Erythroblast (primary cell): ENCODE measurements at regions not wholly inside any gene's neighbourhood (a gene's known extent, or its start where the extent isn't known, plus 50 kb on each side); places are given as distances from the start of the nearest gene placed in this dataset.

Experiments
- DNase-seq, 2 experiments: peaks; one replicate each; lab custom pipeline; 2025; lab: John Stamatoyannopoulos, UW
- GATA1 ChIP-seq: IDR thresholded peaks from 2 replicates; pipeline ENCODE4 v1.6.1; 2011; ENCODE audit warnings: low read depth, mild to moderate bottlenecking, control low read depth, low read length, moderate library complexity
- POLR2A ChIP-seq: IDR thresholded peaks from 2 replicates; pipeline ENCODE4 v1.6.1; 2011; ENCODE audit warnings: mild to moderate bottlenecking, low read length

DNA sequence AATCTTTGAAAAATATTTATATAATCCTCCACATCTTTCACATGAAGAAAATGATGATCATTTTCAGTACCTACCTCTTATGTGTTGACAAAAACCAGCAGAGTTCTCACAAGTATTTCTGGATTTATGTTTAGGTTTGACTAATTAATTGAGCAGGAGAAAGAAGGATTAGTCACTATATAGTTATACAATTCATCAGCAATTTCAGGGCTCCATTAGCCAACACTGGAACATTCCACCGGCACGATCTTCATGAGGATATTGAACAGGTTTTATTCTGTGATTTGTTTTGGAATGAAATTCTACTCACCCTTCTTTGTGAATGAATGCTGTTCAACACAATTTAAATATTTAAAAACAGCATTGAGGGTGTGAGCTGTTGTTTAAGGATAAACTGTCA lies 163.2 kb downstream of the SEM1 start:
- DNase-seq, result no peak
- TF ChIP-seq GATA1 (no peak), POLR2A (no peak)

DNA sequence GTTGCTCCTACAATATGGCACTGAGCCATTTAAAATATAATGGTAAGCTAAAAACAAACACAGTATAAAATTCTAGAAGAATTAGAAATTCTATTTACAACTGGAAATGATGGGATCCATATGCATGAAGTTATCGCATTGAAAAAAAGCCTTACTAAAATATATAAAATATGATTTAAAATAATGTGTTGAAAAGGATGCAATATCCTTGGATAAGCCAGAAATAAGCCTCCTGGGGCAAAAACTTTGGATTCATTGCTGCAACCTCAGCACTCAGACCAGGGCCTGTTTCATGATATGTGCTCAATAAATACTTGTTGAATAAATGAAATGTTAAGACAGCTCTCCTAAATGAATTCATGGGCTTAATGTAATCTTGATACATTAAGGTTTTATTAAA lies 170.2 kb downstream of the SEM1 start:
- TF ChIP-seq GATA1 (no peak), POLR2A (no peak)
- DNase-seq, result no peak

DNA sequence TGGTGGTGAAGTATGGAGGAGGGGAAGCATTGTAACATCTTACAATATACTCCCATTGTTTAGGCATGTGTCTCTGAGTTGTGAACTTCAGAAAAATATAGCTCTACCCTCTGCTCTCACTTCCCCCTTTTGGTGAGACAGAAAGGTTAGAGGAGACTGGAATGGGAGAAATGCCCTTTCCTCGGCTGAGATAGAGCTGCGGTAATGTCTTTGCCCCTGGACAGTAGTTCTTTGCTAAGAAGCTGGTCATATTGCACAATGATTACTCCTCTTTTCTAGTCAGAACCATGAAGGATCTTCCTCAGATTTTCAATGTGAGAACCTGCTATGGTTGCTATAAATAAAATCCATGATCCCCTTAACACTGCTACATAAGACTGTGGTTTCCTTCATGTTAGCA lies 171.0 kb downstream of the SEM1 start:
- no peak for TF ChIP-seq POLR2A
- no peak for TF ChIP-seq GATA1
- DNase-seq, result no peak

DNA sequence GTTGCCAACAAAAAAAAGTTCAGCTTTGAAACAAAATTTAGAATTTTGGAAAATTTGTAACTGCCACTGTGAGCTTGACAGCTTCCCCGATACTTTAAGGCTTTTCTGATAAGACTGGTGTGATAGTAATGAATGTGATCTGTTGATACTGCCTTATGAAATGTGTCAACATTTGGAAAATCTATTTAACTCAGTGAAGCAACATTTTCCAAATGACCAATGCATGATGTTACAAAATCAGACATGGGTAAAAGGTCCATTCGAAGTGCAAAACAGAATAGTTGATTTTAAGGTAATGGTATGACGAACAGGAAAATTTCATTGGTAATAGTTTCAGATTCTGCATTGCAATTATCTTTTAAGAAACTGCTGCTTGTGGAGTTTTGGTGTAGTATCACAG lies 175.4 kb downstream of the SEM1 start:
- DNase-seq, result no peak

GRCh38 chr7:96532428-96532935 lies 177.2 kb downstream of the SEM1 start:
- DNase-seq, result no peak
- TF ChIP-seq GATA1, result no peak

More for the DNA sequence above, 175.4 kb downstream of the SEM1 start:
- TF ChIP-seq GATA1 (no peak), POLR2A (no peak)

- DNase-seq, result no peak
- TF ChIP-seq GATA1, result no peak
Measured at GRCh38 chr7:96531331-96531730, 178.3 kb downstream of the SEM1 start.

- TF ChIP-seq POLR2A (no peak), GATA1 (no peak)
- DNase-seq, result no peak
Measured at GRCh38 chr7:96530786-96531185, 178.9 kb downstream of the SEM1 start.

DNA sequence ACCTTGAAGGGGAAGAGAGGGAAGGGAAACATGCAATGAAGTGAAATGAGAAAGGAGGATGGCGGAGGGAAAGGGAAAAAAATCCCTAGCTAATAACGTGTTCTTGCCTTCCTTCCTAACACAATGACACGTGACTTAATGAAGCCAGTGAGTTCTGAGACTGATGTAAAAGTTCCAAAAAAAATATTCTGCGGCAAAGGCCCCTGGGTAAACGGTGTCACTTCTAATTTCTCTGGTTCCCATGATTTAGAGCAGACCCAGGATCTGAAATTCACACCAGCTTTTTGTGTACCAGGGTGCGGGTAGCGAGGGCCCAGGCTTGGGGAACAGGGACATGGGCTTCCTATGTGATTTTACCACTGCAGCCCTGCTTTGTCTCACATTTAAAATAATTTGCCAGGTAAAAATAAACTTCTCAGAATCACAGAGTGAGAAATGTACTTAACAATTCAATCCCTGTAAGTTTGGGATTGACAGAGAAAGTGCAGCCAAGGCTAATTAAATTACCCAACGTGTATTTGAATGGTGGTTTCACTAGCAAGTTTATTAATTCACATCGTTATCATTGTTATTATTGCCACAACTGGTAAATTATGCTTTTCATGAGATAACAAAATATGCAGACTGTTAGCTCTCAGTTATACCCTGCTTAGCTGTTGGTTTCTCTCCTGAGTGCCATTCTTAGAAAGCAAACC lies 182.4 kb downstream of the SEM1 start:
- TF ChIP-seq GATA1 (no peak), POLR2A (no peak)
- DNase-seq, result no peak

- DNase-seq, result no peak
- TF ChIP-seq POLR2A (no peak), GATA1 (no peak)
Measured at GRCh38 chr7:96526496-96526895, 183.2 kb downstream of the SEM1 start.

DNA sequence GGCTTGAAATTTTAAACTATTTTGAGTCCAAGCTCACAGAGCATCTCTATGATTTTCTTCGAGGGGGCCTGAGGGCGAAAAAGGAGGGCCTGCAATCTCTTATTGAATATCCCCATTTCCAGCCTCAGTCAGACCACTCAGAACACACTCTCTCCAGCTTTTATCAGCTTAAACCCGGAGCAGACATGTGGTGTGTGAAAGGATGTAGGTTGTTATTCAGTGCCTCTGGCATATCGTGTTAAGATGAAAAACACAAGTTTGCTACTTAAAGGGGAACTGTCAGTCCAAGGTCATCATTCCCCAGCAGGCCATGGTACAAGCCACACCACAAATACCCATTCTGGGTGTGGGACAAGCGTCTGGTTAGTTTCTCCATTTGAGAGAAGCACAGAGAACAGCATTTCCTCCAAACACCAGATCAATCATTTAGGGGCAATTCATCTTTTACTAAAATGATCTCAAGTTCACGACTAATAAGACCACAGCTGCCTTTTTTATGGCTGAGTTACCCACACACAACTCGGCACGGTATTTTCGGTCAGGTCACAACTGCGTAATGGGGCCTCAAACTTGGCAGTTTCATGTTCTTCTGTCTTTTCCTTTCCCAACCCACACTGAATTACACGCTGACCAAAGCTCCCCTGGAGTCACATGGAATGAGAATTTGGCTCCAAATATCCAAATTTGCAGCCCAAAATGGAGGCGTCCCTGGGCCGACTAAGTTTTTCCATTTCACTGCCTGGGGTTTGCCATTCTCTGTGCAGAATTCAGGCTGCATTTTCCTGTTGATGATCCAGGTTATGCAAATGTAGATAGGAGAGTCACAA lies 188.4 kb downstream of the SEM1 start:
- TF ChIP-seq POLR2A (no peak), GATA1 (no peak)
- no peak for DNase-seq

DNA sequence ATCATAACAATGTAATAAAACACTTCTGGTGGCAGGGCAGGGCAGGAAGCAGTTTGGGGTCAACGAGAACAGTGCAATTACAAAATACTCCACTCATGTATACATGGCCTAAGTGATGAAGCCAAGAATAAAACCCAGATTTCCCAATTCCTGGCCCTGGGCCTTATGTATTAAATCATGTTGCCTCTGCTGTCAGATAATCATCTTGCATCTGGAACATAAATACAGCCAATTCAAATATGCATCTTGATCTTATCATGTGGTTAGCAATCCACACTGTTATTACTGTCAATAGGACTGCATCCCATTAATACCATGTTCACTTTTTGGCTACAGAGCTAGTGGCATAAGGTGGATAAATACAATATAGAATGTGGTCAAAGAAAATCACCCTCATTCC lies 186.5 kb upstream of the SLC25A13 start:
- no peak for TF ChIP-seq GATA1
- TF ChIP-seq POLR2A, result no peak
- no peak for DNase-seq

DNA sequence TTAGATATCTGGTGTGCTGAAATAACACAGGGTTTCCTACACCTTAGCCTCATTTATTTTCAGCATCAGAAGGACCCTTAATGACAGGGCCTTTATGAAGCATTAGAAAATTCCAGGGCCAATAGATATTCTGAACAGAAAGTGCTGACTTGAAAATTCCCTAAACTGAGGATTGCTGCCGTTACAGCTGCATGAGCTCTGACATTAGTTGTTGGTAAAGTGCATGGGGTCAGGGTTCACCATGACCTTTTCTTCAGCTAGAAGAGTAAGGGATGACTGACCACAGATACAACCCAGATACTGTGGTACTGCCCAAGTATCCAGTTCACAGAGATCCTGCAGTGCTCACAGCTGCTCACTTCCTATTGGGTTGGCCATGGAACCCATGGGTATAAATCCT lies 181.7 kb upstream of the SLC25A13 start:
- DNase-seq, result no peak
- no peak for TF ChIP-seq GATA1
- no peak for TF ChIP-seq POLR2A

DNA sequence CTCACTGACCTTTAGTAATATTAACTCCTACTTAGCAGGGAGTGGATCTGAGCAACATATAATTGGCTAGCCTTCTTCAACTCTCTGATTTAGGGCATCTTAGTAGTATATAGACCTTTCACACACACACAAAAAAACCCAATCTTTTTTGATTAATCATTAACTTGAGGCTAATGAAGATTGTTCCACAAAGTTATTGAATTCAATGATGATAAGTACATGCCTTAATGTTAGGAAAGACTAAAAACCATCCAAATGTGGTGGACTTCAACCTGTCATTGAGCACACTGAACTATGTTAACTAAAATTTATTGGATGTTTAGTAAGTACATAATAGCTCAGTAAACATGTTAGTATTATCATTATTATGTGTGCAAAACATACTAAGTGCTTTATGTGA lies 179.4 kb upstream of the SLC25A13 start:
- no peak for DNase-seq
- TF ChIP-seq GATA1 (no peak), POLR2A (no peak)

DNA sequence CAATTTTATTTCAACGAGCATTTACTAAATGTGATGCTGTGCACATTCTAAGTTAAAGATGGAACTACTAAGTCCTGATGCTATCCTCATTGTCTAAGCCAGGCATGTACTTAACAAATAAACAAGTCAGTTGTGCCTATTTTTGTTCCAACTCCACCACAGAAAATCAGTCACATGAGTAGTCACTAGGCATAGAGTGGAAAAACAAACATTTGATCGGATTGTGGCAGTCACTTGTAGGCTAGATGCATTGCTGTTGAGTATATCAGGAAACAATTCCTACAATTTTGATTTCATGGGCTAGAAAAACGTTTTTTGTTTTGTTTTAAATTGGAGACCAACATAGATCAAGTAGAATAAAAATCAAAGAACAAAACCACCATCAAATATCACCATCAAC lies 177.6 kb upstream of the SLC25A13 start:
- DNase-seq, result no peak
- TF ChIP-seq POLR2A (no peak), GATA1 (no peak)
